ENCODE measurements at regions not wholly inside any gene's neighbourhood (a gene's known extent, or its start where the extent isn't known, plus 50 kb on each side); places are given as distances from the start of the nearest gene placed in this dataset.
"Not testable (repeated sequence)": the region's sequence is repeated elsewhere in the genome, so short reads cannot be mapped to it uniquely, and the experiment has no call there.

DNA sequence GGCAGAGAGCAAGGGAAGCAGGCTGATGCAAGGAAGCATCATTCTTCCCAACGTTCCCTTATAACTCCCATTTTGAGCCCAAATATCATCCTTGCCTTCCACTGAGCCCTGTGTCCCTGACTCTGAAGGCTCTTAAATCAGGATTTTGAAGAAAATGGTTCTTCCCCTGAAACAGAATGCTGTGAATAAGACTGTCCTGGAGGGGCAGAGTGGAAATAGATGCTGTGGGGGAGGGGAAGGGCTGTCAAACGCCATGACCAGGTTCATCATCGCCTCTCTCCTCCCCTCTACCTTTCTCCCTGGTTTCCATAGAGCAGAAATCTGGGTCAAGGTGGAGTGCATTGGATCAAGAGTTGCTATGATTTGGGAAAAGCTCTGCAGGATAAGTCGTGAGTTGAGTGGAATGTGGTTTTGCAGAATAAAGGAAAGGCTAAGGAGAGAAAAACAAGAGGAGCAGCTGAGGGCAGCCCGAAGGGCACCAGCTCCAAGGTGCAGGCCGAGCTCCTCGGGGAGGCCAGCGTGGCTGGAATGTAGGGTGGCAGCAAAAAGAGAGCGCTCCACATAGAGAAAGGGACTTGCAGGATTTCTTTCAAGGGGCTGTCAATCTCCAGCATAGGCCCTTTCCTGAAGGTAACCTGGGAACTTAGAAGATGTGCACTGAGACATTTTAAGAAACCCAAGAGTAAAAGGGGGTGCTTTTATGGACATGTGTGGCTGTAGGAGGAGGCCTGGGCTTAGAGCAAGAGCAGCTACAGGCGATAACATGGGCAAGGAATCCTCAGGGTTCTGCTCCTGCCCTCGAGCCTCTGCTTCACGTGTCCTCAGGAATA, 120.8 kb upstream of the CDYL start:
- no peak for DNase-seq

- DNase-seq = no peak
These were observed 123.1 kb upstream of the CDYL start for GRCh38 chr6:4653141-4653540.

- no peak for DNase-seq
These were observed 124.3 kb upstream of the CDYL start for GRCh38 chr6:4651831-4652467.

DNA sequence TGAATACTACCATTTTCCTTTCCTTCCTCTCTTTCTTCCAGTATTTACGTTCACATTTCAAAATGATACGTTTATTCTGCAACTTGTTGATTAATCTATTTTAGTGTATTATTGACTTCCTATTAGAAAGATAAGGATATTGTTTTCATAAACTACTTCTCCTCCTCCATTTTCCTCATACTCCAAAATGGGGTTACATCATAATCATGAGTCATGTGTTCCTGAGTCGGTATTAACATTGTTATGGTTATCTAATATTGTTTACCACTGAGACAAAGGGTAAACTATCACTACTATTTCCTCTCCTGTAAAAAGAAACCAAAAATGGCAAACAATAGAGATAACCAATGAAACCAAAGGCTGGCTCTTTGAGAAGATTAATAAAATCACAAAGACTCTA, 126.5 kb upstream of the CDYL start:
- no peak for DNase-seq

DNA sequence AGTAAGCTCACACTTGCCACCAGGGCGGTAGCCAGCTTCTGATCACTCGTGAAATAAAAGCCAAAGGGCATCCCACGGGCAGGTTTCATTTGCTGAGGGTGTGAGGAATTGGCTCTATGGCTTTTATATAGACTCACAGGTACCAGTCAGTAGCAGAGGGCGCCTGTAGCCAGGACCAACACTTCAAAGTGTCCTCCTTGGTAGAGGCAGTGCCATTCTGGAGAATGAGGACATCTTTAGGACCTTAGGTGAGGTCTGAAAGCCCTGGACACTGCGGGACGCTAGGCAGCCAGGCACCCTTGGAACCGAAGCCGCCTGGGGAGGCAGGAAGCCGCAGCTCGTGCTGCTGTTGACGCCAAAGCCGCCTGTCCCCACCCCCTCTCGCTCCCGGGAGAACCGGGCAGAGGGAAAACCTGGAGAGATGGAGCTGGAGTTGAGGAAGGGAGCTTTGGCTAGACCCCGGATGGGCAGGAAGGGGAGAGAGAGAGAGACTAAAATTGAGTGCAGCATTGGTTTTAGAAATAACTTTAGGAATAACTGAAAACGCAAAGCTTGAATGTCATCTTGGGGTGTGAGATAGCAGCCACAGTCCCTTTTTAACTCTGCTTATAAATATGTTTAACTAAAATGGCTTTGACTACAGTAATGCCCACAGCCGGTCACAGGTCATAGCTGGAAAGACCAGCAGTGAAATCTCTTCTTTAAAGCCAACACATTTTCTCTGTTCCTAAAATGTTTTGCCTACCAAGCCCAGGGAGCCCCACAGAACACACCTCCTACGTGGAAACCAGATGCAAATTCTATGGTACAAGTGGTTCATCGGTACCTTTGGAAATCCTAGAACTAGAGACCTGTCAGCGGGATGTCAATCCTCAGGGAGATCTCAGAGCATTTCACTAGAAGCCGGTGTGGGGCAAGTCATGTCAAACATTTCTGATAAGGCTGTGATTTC, 128.5 kb upstream of the CDYL start:
- no peak for DNase-seq

DNA sequence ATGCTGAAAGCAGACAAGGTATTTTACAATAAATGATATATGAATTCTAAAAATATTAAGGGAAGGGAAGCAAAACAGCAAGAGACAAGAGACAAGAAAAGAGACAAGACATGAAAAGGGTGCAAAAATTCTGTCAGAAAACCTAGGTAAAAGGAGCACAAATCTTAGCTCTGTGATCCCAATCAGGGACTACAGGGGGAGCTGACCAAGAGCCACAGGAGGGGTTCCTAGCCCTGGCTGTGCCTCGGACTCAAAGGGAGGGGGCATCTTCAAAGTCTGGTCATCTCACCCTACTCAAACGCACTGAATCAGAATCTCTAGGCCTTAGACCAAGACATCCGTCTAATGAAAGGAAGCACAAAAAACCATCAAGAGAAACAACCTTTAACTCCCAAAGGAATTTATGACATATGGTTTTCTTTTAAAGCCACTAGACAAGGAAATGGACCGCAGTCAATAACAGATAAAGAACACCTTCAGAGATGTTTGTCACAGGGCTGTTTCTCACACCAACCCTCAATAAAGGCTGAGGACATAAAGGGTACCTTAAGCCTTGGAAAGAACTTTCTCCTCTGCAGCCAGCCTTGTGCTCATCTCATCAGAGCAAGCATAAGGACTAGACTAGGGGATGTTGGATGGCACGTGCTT, 130.4 kb upstream of the CDYL start:
- no peak for DNase-seq

DNA sequence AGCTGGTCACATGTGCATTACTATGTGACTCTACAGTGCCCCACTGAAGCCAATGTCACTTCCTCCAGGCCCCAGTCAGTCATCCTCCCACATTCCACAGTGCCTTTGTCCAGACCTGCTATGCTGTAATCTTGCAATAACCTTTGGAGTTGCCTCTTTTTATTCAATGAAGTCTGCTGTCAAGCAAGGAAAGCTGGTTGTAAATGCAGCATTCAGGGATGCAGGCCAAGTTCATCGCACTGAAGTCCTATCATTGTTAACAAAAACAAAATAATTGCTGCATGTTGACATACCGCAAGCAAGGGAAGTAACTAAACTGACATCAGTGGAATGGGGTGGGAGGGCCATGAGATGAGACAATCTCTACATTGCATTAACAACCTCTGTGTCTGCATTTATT, 131.2 kb upstream of the CDYL start:
- no peak for DNase-seq

- DNase-seq = no peak
These were observed 134.7 kb upstream of the CDYL start for GRCh38 chr6:4641461-4641860.

DNA sequence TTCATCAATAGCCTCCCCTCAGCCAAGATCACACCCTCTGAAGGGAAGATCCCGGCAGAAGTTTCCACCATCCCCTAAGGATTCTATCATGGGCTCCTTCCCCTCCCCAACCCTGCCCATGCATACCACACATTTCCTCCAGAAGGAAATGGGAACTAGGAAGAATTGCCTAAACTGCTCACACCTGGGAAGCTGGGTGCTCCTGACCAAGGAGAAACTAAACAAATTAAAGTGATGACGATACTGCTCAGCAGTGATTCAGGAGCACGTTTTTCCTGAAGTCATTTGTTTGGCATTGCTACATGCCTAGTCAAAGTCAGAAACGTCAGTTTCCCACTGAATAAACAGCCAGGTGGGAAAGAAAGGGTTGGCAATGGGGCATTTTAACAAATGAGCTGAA, 136.1 kb upstream of the CDYL start:
- no peak for DNase-seq

GRCh38 chr6:4638641-4639040, 137.6 kb upstream of the CDYL start:
- DNase-seq = no peak

- no peak for DNase-seq
These were observed 138.3 kb upstream of the CDYL start for GRCh38 chr6:4637691-4638433.

DNA sequence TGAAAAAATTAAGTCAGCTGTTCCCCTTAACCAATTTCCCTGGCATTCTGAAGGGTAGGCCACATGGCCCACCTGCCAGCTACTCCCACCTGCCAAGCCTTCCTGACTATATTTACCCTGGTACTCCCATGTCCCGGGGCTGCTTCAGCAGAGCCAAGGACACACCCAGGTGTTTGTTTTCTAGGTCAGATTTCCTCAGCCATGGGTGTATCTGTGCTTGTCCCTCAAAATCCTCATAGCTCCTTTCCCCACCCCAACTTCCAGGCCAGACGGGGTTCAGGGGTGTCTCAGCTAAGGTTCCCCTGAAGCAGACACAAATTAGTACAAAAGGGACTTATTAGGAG, 139.4 kb upstream of the CDYL start:
- DNase-seq = no peak

DNA sequence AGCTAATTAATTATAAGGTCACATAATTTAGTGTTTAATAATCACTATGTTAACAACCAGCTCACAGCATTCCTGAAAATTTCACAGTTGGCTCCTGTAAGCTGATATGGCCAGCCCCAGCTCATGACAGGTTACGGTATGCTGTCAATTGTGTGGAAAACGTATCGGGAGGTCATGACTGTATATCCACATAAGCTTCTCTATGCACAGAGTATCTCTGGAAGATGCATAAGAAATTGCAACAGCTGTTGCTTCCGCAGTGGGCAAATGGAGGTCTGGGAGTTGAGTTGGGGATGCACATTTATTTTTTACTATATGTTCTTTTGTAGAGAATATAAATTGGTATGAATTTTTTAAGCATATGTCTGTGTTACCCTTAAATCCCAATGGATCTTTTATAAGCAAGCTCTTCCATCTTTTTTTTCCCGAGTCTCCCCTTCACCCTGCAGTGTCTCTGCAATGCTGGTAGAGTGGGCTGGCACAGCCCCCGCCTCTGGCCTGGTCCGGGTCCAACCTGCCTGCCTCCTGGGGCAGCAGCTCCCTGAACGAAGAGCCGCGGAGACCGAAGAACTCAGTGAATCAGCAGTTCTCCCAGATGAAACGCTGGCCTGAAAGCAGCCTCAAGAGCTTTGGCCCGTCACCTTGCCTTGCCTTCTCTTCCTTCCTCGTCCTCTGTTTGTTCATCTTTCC, 139.9 kb upstream of the CDYL start:
- no peak for DNase-seq

DNA sequence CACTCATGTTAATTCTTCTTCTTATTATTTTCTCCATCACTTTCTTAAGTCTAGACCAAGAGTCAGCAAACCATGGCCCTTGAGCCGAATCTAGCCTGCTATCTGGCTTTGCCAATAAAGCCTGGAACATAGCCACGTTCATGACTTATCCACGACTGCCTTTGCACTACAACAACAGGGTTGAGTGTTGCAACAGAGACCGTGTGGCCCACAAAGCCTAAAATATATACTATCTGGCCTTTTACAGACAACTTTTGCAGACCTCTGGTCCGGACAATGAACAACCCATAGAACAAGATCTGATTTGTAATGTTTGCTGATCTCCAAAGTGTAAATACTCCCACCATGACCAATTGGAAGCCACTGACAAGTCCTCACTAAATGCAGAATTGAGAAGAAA, 140.5 kb upstream of the CDYL start:
- DNase-seq = no peak

- DNase-seq = no peak
These were observed 143.8 kb upstream of the CDYL start for GRCh38 chr6:4632421-4632820.

GRCh38 chr6:4629789-4630188, 146.4 kb upstream of the CDYL start:
- not testable (repeated sequence) for DNase-seq

GRCh38 chr6:4625557-4625956, 150.6 kb upstream of the CDYL start:
- no peak for DNase-seq

GRCh38 chr6:4624726-4625125, 151.5 kb upstream of the CDYL start:
- no peak for DNase-seq

DNA sequence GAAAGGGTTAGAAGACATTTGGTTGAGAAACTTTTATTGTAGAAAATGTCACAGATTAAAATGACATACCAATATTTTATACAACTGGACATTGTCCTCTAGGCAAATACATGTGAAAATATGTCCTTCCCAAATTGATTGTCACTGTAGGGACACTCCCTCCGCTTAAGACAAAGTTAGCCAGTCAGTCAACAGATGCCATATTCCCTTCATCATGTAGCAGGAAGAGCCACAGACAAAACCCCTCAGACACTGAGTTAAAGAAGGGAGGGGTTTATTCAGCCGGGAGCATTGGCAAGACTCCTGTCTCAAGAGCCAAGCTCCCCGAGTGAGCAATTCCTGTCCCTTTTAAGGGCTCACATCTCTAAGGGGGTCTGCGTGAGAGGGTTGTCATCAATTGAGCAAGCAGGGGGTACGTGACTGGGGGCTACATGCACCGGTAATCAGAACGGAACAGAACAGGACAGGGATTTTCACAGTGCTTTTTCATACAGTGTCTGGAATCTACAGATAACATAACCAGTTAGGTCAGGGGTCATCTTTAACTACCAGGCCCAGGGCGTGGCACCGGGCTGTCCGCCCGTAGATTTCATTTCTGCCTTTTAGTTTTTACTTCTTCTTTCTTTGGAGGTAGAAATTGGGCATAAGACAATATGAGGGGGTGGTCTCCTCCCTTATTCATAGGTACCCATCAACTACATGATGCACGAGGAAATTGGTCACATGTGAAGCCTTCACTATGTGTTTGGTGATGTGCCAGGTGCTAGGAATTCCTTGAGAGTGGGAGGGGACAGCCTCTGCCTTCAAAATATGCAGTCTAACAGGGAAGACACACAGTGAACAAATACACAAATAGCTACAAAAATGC, 155.7 kb upstream of the CDYL start:
- DNase-seq = no peak

- DNase-seq = no peak
These were observed 159.9 kb upstream of the CDYL start for GRCh38 chr6:4616311-4616710.

DNA sequence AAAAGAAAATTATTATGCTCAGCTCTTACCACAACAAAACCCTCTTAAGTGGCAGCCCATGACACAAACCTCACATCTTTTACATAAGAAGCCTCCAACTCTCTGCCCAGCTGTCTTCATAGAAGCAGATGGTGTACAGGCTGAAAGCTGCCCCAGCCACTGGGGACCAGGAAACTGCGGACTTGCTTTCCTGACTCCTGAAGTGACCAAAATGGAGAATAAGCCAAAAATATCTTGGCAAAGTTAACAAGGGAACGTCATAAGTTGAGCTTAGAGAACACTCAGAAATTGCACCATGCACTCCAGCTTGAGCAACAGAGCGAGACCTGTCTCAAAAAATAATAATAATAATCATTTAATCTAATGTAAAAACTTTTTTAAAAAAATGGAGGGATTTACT, 160.3 kb upstream of the CDYL start:
- DNase-seq = no peak
